KMS-11 (cell line): ENCODE measurements at regions not wholly inside any gene's neighbourhood (a gene's known extent, or its start where the extent isn't known, plus 50 kb on each side); places are given as distances from the start of the nearest gene placed in this dataset.
"Not testable (repeated sequence)": the region's sequence is repeated elsewhere in the genome, so short reads cannot be mapped to it uniquely, and the experiment has no call there.

Source experiments
- H2AFZ ChIP-seq: fragments of 200-600 bp; sonication (generic); 2 replicates; pipeline ENCODE4 v1.6.1; 2016; ENCODE audit warnings: antibody characterized with exemption, mixed run types, low read depth
- H3K27ac ChIP-seq: fragments of 200-600 bp; sonication (generic); 2 replicates; pipeline ENCODE4 v1.6.1; 2016; ENCODE audit warnings: mild to moderate bottlenecking, mixed run types
- H3K27me3 ChIP-seq: fragments of 200-600 bp; sonication (generic); 2 replicates; pipeline ENCODE4 v1.6.1; 2017; ENCODE audit warnings: mild to moderate bottlenecking, low read depth, mixed run types, moderate library complexity; ENCODE audit not compliant: insufficient read depth
- H3K36me3 ChIP-seq: fragments of 200-600 bp; sonication (generic); 2 replicates; pipeline ENCODE4 v1.6.1; 2017; ENCODE audit warnings: mild to moderate bottlenecking, mixed run types; ENCODE audit not compliant: insufficient read depth
- H3K4me1 ChIP-seq: fragments of 200-600 bp; sonication (generic); 2 replicates; pipeline ENCODE4 v1.6.1; 2016; ENCODE audit warnings: mild to moderate bottlenecking, low read depth, mixed run types; ENCODE audit not compliant: poor library complexity, severe bottlenecking
- H3K4me2 ChIP-seq: fragments of 200-600 bp; sonication (generic); 2 replicates; pipeline ENCODE4 v1.7.0; 2016; ENCODE audit warnings: mild to moderate bottlenecking, mixed run types
- H3K4me3 ChIP-seq: fragments of 200-600 bp; sonication (generic); IDR thresholded peaks from 2 replicates; pipeline ENCODE4 v1.6.1; 2017; ENCODE audit warnings: low read depth, low read length, mixed read lengths; ENCODE audit not compliant: insufficient read depth
- H3K79me2 ChIP-seq: fragments of 200-600 bp; sonication (generic); 2 replicates; pipeline ENCODE4 v1.6.1; 2016; ENCODE audit warnings: low read depth, mixed run types; ENCODE audit not compliant: insufficient read depth
- H3K9ac ChIP-seq: fragments of 200-600 bp; sonication (generic); 2 replicates; pipeline ENCODE4 v1.6.1; 2016; ENCODE audit warnings: mild to moderate bottlenecking, mixed run types
- H4K20me1 ChIP-seq: fragments of 200-600 bp; sonication (generic); 2 replicates; pipeline ENCODE4 v1.6.1; 2016; ENCODE audit warnings: mild to moderate bottlenecking, mixed run types; ENCODE audit not compliant: insufficient read depth
- TF ChIP-seq, protein P1 (sequence below): fragments of 200-600 bp; sonication (generic); conservative IDR thresholded peaks from 2 replicates; pipeline ENCODE4 v1.6.1; 2017; ENCODE audit warnings: low read depth, mild to moderate bottlenecking, antibody characterized with exemption, low read length, moderate library complexity, mixed read lengths

- Histone ChIP-seq H3K79me2 (no peaks in the 10 kb centered on the region), H3K27ac (no peak overlapping the region), H3K4me2 (peak overlapping the region; percentile 34; the same call in 1 of the 2 replicates), H3K27me3 (no peaks in the 10 kb centered on the region), H3K36me3 (no peaks in the 10 kb centered on the region), H3K4me1 (peaks cover 17% of the 10 kb centered on the region), H2AFZ (no peak overlapping the region), H4K20me1 (no peaks in the 10 kb centered on the region), H3K9ac (no peak overlapping the region), H3K4me3 (no peak overlapping the region)
- TF ChIP-seq, protein P1, sequence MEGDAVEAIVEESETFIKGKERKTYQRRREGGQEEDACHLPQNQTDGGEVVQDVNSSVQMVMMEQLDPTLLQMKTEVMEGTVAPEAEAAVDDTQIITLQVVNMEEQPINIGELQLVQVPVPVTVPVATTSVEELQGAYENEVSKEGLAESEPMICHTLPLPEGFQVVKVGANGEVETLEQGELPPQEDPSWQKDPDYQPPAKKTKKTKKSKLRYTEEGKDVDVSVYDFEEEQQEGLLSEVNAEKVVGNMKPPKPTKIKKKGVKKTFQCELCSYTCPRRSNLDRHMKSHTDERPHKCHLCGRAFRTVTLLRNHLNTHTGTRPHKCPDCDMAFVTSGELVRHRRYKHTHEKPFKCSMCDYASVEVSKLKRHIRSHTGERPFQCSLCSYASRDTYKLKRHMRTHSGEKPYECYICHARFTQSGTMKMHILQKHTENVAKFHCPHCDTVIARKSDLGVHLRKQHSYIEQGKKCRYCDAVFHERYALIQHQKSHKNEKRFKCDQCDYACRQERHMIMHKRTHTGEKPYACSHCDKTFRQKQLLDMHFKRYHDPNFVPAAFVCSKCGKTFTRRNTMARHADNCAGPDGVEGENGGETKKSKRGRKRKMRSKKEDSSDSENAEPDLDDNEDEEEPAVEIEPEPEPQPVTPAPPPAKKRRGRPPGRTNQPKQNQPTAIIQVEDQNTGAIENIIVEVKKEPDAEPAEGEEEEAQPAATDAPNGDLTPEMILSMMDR = no peak
Measured at GRCh38 chr6:43885399-43886066, 115.5 kb downstream of the VEGFA start.

GRCh38 chr6:43884652-43885022, 114.6 kb downstream of the VEGFA start:
- Histone ChIP-seq H3K36me3 (no peaks in the 10 kb centered on the region), H3K27me3 (no peaks in the 10 kb centered on the region), H3K4me3 (no peak overlapping the region), H2AFZ (no peak overlapping the region), H3K79me2 (no peaks in the 10 kb centered on the region), H3K9ac (no peak overlapping the region), H4K20me1 (no peaks in the 10 kb centered on the region), H3K4me1 (peaks cover 17% of the 10 kb centered on the region), H3K27ac (no peak overlapping the region), H3K4me2 (no peak overlapping the region)
- TF ChIP-seq, protein P1 = no peak

DNA sequence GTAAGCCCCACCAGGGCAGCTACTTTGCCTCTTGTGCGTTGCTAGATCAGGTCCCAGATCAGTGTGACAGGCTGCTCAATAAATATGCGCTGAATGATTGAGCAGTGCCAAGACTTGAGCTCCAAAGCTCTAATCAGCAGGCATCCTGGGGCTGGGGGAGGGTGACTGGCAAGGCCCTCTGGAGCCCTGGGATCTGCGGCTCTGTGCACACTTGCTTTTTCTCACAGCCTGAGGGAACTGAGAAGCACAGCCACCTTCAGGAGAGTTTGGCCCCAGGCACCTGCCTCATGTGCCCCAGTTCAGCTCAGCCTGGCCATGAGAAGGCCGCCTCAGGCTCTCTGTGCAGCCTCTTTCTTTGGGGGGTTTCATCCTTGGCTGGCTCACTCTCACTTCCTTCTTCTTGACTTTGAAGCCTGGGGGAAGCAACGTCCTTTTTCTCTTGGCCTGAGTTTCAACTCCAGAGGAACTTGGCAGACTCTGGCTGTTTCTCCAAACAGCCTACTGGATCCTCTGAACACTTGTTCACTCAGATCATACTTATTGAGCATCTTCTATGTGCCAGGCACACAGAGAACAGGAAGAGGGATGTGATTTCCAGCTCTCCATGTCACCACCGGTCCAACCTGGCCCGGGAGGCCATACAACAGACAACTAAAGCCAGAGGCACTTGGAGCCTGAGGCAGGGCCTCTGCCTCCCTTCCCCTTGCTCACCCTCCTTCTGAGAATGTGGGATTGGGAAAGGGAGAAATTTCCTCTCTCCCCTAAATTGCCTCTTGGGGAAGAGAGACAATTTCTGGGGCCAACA, 114.0 kb downstream of the VEGFA start:
- Histone ChIP-seq H3K9ac (no peak overlapping the region), H3K27me3 (no peaks in the 10 kb centered on the region), H3K79me2 (no peaks in the 10 kb centered on the region), H3K27ac (no peak overlapping the region), H4K20me1 (no peaks in the 10 kb centered on the region), H2AFZ (no peak overlapping the region), H3K4me3 (no peak overlapping the region), H3K36me3 (no peaks in the 10 kb centered on the region), H3K4me1 (peaks cover 17% of the 10 kb centered on the region), H3K4me2 (no peak overlapping the region)
- TF ChIP-seq, protein P1 = no peak

- H3K27me3 ChIP-seq, H3K4me2 ChIP-seq, H3K79me2 ChIP-seq, H3K27ac ChIP-seq, H4K20me1 ChIP-seq, H2AFZ ChIP-seq, H3K9ac ChIP-seq, H3K36me3 ChIP-seq, H3K4me3 ChIP-seq: not testable (repeated sequence)
- H3K4me1 ChIP-seq = peaks cover 17% of the 10 kb centered on the region
Measured at GRCh38 chr6:43882690-43883448, 112.9 kb downstream of the VEGFA start.
